OCI-LY7 (cell line): ENCODE measurements at regions not wholly inside any gene's neighbourhood (a gene's known extent, or its start where the extent isn't known, plus 50 kb on each side); places are given as distances from the start of the nearest gene placed in this dataset.

Source experiments
- BruUV-seq: library from RNA; stranded (reverse); fragments of 400-500 nt; replicated peaks from 2 replicates; lab custom pipeline; 2021; lab: Mats Ljungman, UMichigan
- CTCF ChIA-PET: fragments of 300-600 bp; sonication (Branson Sonifier 250); formaldehyde crosslinking; loops from one replicate; lab custom pipeline; 2022; ENCODE audit warnings: antibody characterized with exemption; ENCODE audit not compliant: unreplicated experiment; lab: Charles Lee
- POLR2A ChIA-PET: fragments of 300-600 bp; sonication (Branson Sonifier 250); formaldehyde crosslinking; loops from one replicate; lab custom pipeline; 2022; ENCODE audit warnings: antibody characterized with exemption; lab: Charles Lee
- DNase-seq: peaks from one replicate; pipeline ENCODE4 v3.0.0-alpha.2; 2015; ENCODE audit warnings: low spot score
- H2AFZ ChIP-seq: fragments of 200-600 bp; sonication (generic), shearing (Covaris generic); 2 replicates; pipeline ENCODE4 v1.6.1; 2014; ENCODE audit warnings: mild to moderate bottlenecking, antibody characterized with exemption, low read length, moderate library complexity
- H3K27ac ChIP-seq: fragments of 200-600 bp; sonication (generic); 2 replicates; pipeline ENCODE4 v1.5.1; 2014; ENCODE audit warnings: mixed run types, low read depth, mild to moderate bottlenecking, moderate library complexity, low read length, inconsistent platforms; ENCODE audit not compliant: poor library complexity, severe bottlenecking
- H3K36me3 ChIP-seq: fragments of 200-600 bp; sonication (generic); 2 replicates; pipeline ENCODE4 v1.6.1; 2014; ENCODE audit warnings: mild to moderate bottlenecking, antibody characterized with exemption, low read length, moderate library complexity, mixed read lengths; ENCODE audit not compliant: insufficient read depth
- H3K4me1 ChIP-seq: fragments of 200-600 bp; sonication (generic); 2 replicates; pipeline ENCODE4 v1.5.1; 2014; ENCODE audit warnings: mild to moderate bottlenecking, low read length; ENCODE audit not compliant: insufficient read depth, poor library complexity, severe bottlenecking
- H3K4me2 ChIP-seq: fragments of 200-600 bp; sonication (generic); 2 replicates; pipeline ENCODE4 v1.6.1; 2014; ENCODE audit warnings: mild to moderate bottlenecking, low read length
- H3K4me3 ChIP-seq: fragments of 200-600 bp; sonication (generic); 2 replicates; pipeline ENCODE4 v1.5.1; 2014; ENCODE audit warnings: mild to moderate bottlenecking, low read depth, low read length; ENCODE audit not compliant: poor library complexity, severe bottlenecking
- H3K79me2 ChIP-seq: fragments of 200-600 bp; sonication (generic); 2 replicates; pipeline ENCODE4 v1.6.1; 2016; ENCODE audit warnings: low read depth, mild to moderate bottlenecking, low read length, moderate library complexity, mixed read lengths; ENCODE audit not compliant: insufficient read depth
- H3K9me2 ChIP-seq: fragments of 200-600 bp; sonication (generic); 2 replicates; pipeline ENCODE4 v1.6.1; 2016; ENCODE audit warnings: mild to moderate bottlenecking, low read length, mixed read lengths; ENCODE audit not compliant: insufficient read depth
- H3K9me3 ChIP-seq: fragments of 200-600 bp; sonication (generic); 2 replicates; pipeline ENCODE4 v1.6.1; 2014; ENCODE audit warnings: mild to moderate bottlenecking, mixed run types, low read length, mixed read lengths
- H4K20me1 ChIP-seq: fragments of 200-600 bp; sonication (generic); 2 replicates; pipeline ENCODE4 v1.6.1; 2014; ENCODE audit warnings: mild to moderate bottlenecking, antibody characterized with exemption, low read length, moderate library complexity, mixed read lengths; ENCODE audit not compliant: insufficient read depth
- EZH2phosphoT487 ChIP-seq: fragments of 200-600 bp; sonication (generic); IDR thresholded peaks from 2 replicates; pipeline ENCODE4 v1.6.1; 2018; ENCODE audit warnings: low read depth, borderline replicate concordance, mild to moderate bottlenecking, mixed run types, antibody characterized with exemption, low read length, moderate library complexity, mixed read lengths
- intact Hi-C: fragments of 100-400 bp; cut with micrococcal nuclease; formaldehyde crosslinking; loops from one replicate; pipeline ENCODE4 v1.10.0; 2022; ENCODE audit not compliant: unreplicated experiment
- TF ChIP-seq, protein P1 (sequence below): fragments of 200-600 bp; sonication (generic); conservative IDR thresholded peaks from 2 replicates; pipeline ENCODE4 v1.5.1; 2014; ENCODE audit warnings: mild to moderate bottlenecking, antibody characterized with exemption, low read length, moderate library complexity, mixed read lengths

DNA sequence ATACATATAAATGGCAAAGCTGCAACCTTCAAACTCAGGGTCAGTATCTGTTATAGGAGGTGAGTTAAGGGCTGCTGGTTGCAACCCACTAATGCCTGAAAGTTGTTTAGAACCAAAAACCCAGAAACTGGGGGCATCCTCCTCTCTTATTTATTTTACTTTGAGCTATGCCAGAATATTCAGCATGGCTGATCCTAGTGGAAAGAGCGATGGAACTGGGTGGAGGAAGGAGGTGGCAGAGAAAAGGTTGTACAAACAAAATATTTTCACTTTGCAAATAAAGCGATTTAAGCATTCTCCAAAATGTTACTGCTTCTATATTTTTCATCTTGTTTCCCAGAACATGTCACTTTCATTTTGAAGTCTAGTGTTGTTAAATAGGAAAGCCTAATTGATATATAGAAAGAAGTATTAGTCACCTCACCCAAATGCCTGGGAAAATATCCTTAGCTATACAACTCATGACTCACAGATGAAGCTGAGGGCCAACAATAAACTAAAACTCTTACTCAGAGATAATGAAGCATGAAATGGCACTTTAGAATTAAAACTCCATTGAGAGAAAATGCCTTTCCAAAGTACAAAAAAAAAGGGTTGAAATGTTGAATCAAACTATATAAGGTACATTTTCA lies 251.4 kb upstream of the UBE2E3 start:
- no TSS peak for BruUV-seq
- no peak overlapping the region for H3K4me3 ChIP-seq
- TF ChIP-seq, protein P1, sequence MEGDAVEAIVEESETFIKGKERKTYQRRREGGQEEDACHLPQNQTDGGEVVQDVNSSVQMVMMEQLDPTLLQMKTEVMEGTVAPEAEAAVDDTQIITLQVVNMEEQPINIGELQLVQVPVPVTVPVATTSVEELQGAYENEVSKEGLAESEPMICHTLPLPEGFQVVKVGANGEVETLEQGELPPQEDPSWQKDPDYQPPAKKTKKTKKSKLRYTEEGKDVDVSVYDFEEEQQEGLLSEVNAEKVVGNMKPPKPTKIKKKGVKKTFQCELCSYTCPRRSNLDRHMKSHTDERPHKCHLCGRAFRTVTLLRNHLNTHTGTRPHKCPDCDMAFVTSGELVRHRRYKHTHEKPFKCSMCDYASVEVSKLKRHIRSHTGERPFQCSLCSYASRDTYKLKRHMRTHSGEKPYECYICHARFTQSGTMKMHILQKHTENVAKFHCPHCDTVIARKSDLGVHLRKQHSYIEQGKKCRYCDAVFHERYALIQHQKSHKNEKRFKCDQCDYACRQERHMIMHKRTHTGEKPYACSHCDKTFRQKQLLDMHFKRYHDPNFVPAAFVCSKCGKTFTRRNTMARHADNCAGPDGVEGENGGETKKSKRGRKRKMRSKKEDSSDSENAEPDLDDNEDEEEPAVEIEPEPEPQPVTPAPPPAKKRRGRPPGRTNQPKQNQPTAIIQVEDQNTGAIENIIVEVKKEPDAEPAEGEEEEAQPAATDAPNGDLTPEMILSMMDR, result no peak
- TF ChIP-seq EZH2phosphoT487, result no peak
- no peaks in the 10 kb centered on the region for H3K79me2 ChIP-seq
- intact Hi-C loops, result no loop called here
- DNase-seq, result no peak
- POLR2A ChIA-PET, result interaction anchor here (0.5 to 1.6 kb wide), 3 partner anchors 8 to 955 kb away, joined by 3 to 4 read pairs (median 3); no protein-coding TSS in a partner anchor
- no peaks in the 10 kb centered on the region for H3K36me3 ChIP-seq
- H3K9me3 ChIP-seq, result no peaks in the 10 kb centered on the region
- CTCF ChIA-PET, result no interaction called here
- no peak overlapping the region for H2AFZ ChIP-seq
- no peak overlapping the region for H3K4me2 ChIP-seq
- H3K27ac ChIP-seq, result no peak overlapping the region
- H3K9me2 ChIP-seq, result no peaks in the 10 kb centered on the region
- H4K20me1 ChIP-seq, result no peaks in the 10 kb centered on the region
- no peaks in the 10 kb centered on the region for H3K4me1 ChIP-seq

DNA sequence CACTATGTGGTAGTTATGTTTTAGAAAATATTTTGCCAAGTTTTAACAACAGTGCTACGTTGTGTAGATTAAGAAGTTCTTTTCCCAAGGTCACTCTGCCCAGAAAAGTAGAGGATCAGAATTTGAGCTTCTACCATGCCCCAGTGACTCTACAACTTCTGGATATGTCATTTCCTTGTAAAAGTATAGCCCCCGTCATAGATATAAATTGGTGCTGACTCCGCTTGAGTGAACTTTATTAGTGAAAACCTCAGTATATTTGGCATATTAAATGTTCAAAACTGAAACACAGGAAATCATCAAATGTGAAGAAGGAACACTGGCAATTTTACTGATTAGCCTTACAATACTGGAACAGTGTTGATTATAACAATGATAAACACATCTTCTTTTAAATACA lies 256.7 kb upstream of the UBE2E3 start:
- DNase-seq, result no peak
- POLR2A ChIA-PET, result interaction anchor here (1.6 kb wide), 1 partner anchor 12 kb away, joined by 4 read pairs; no protein-coding TSS in a partner anchor
- CTCF ChIA-PET, result no interaction called here
- H3K79me2 ChIP-seq, result no peaks in the 10 kb centered on the region
- H4K20me1 ChIP-seq, result no peaks in the 10 kb centered on the region
- H2AFZ ChIP-seq, result no peak overlapping the region
- no peak overlapping the region for H3K4me2 ChIP-seq
- no peak for TF ChIP-seq EZH2phosphoT487
- TF ChIP-seq, protein P1, result no peak
- no TSS peak for BruUV-seq
- no peak overlapping the region for H3K4me3 ChIP-seq
- no peaks in the 10 kb centered on the region for H3K9me2 ChIP-seq
- intact Hi-C loops, result no loop called here
- H3K27ac ChIP-seq, result no peak overlapping the region
- H3K36me3 ChIP-seq, result no peaks in the 10 kb centered on the region
- H3K4me1 ChIP-seq, result no peaks in the 10 kb centered on the region
- H3K9me3 ChIP-seq, result no peaks in the 10 kb centered on the region

DNA sequence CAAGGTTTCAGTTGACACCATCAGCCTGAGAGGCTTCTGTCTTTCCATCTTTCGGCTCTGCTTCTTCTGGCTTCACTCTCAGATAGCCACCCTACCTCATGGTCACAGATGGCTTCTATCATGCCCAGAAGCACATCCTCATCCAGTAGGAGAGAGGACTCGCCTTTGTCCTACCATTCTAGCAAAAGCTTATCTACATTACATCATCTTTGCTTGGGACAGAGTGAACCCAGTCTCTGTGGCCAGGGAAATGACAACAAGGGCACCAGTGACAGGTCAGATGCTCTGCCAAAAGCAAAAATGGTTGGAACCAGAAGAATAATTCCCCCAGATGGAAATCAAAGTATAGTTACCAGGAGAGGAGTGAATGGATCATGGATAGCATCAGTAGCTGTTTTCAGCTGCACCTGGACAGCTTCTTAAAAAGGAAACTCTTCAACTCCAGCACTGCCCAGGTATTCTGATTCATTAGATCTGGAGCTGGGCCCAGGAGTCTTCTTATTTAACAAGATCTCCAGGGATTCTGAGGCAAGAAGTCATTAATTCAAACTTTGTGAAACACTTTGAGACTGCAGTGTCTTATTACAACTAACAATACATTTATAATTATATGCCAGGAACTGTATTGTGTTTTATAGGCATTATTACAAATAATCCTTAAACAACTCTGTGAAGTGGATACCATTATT lies 257.7 kb upstream of the UBE2E3 start:
- no peaks in the 10 kb centered on the region for H3K9me2 ChIP-seq
- no peaks in the 10 kb centered on the region for H3K9me3 ChIP-seq
- no peak overlapping the region for H3K4me2 ChIP-seq
- H3K36me3 ChIP-seq, result no peaks in the 10 kb centered on the region
- no peak for DNase-seq
- ChIA-PET CTCF (no interaction called here), POLR2A (interaction anchor here (1.6 kb wide), 1 partner anchor 13 kb away, joined by 4 read pairs; no protein-coding TSS in a partner anchor)
- no peak for TF ChIP-seq EZH2phosphoT487
- TF ChIP-seq, protein P1, result no peak
- H3K4me3 ChIP-seq, result no peak overlapping the region
- no peaks in the 10 kb centered on the region for H4K20me1 ChIP-seq
- BruUV-seq, result no TSS peak
- H3K27ac ChIP-seq, result no peak overlapping the region
- intact Hi-C loops, result no loop called here
- H2AFZ ChIP-seq, result no peak overlapping the region
- no peaks in the 10 kb centered on the region for H3K79me2 ChIP-seq
- H3K4me1 ChIP-seq, result no peaks in the 10 kb centered on the region
